Kidney (tissue), 13 donors: ENCODE measurements at regions not wholly inside any gene's neighbourhood (a gene's known extent, or its start where the extent isn't known, plus 50 kb on each side); places are given as distances from the start of the nearest gene placed in this dataset.

Experiments
- DNase-seq, 5 donors: peaks; one replicate each; pipeline ENCODE4 v3.0.0-alpha.2; 2013 to 2020
- FAIRE-seq: peaks from 2 replicates; lab custom pipeline; 2012; peaks lifted over from hg19 to GRCh38; lab: Jason Lieb, UNC
- H3K27ac ChIP-seq, 2 donors: one replicate each; pipeline ENCODE4 v1.7.0; 2013; ENCODE audit warnings: low read depth in 2 of 2, low read length in 2 of 2, inconsistent platforms in 1 of 2
- H3K27me3 ChIP-seq: one replicate; pipeline ENCODE4 v1.7.1; 2013; ENCODE audit warnings: low read length, inconsistent platforms; ENCODE audit not compliant: control insufficient read depth, insufficient read depth
- H3K36me3 ChIP-seq, 3 donors: one replicate each; pipeline versions ENCODE4 v1.7.0 to v1.7.1; 2013; ENCODE audit warnings: low read length in 3 of 3, control low read depth in 1 of 3, inconsistent platforms in 1 of 3; ENCODE audit not compliant: insufficient read depth in 3 of 3, control insufficient read depth in 2 of 3
- H3K4me1 ChIP-seq, 3 donors: one replicate each; pipeline versions ENCODE4 v1.7.0 to v1.7.1; 2013; ENCODE audit warnings: low read length in 3 of 3, inconsistent platforms in 1 of 3, low read depth in 1 of 3; ENCODE audit not compliant: control insufficient read depth in 2 of 3, insufficient read depth in 2 of 3
- H3K4me3 ChIP-seq, 3 donors: one replicate each; pipeline versions ENCODE4 v1.7.0 to v1.8.1; 2013; ENCODE audit warnings: low read length in 3 of 3, control low read depth in 1 of 3, inconsistent platforms in 1 of 3
- H3K9ac ChIP-seq, 3 donors: one replicate each; pipeline versions ENCODE4 v1.7.0 to v1.7.1; 2013; ENCODE audit warnings: low read length in 3 of 3, control low read depth in 1 of 3, inconsistent platforms in 1 of 3
- H3K9me3 ChIP-seq, 3 donors: one replicate each; pipeline versions ENCODE4 v1.7.0 to v1.7.1; 2013; ENCODE audit warnings: low read length in 3 of 3, control low read depth in 1 of 3, inconsistent platforms in 1 of 3; ENCODE audit not compliant: control insufficient read depth in 2 of 3, insufficient read depth in 1 of 3
- CTCF ChIP-seq: IDR thresholded peaks from 3 replicates; pipeline ENCODE4 v1.5.1; 2012; ENCODE audit warnings: mild to moderate bottlenecking, moderate library complexity, borderline replicate concordance; ENCODE audit not compliant: insufficient read depth; ENCODE audit errors: extremely low read depth
- intact Hi-C: fragments of 100-400 bp; cut with DNase I; formaldehyde crosslinking; loops from one replicate; pipeline ENCODE4 v1.11.1; 2022
- donor health status: control.
- donor health status: control.
- donor health status: control.
- donor health status: control.
- donor health status: control.
- donor health status: DM: yes; HTN: yes; CAD: no.
- donor health status: Normal renal cell carcinoma (clear cell type).

GRCh38 chr13:99746637-99747402, 224.7 kb downstream of the ZIC5 start:
- peak in 2 of 5 donors; percentile 41 to 53 for DNase-seq
- Histone ChIP-seq H3K36me3 (no peaks in the 10 kb centered on the region), H3K9me3 (peaks cover 0 to 1% (median 0%) of the 10 kb centered on the region in 3 donors), H3K27ac (no peak overlapping the region), H3K9ac (no peak overlapping the region), H3K4me3 (no peak overlapping the region), H3K27me3 (no peaks in the 10 kb centered on the region), H3K4me1 (peaks cover 0 to 4% (median 0%) of the 10 kb centered on the region in 3 donors)
- intact Hi-C loops = no loop called here
- TF ChIP-seq CTCF = no peak
- FAIRE-seq = no peak

GRCh38 chr13:99743094-99743493, 228.5 kb downstream of the ZIC5 start:
- TF ChIP-seq CTCF = no peak
- FAIRE-seq = no peak

GRCh38 chr13:99741960-99742359, 229.6 kb downstream of the ZIC5 start:
- no peak overlapping the region for H3K4me3 ChIP-seq
- no peak for DNase-seq
- no peaks in the 10 kb centered on the region for H3K27me3 ChIP-seq
- H3K9me3 ChIP-seq = no peaks in the 10 kb centered on the region
- TF ChIP-seq CTCF = no peak
- H3K36me3 ChIP-seq = no peaks in the 10 kb centered on the region
- H3K9ac ChIP-seq = no peak overlapping the region
- H3K27ac ChIP-seq = no peak overlapping the region
- no peak for FAIRE-seq
- intact Hi-C loops = no loop called here
- H3K4me1 ChIP-seq = peaks cover 0 to 4% (median 0%) of the 10 kb centered on the region in 3 donors

More at GRCh38 chr13:99743094-99743493, 228.5 kb downstream of the ZIC5 start:
- H3K36me3 ChIP-seq = no peaks in the 10 kb centered on the region
- peaks cover 0 to 4% (median 0%) of the 10 kb centered on the region in 3 donors for H3K4me1 ChIP-seq
- no peak overlapping the region for H3K9ac ChIP-seq
- H3K4me3 ChIP-seq = no peak overlapping the region
- DNase-seq = no peak
- H3K27me3 ChIP-seq = no peaks in the 10 kb centered on the region
- no peak overlapping the region for H3K27ac ChIP-seq
- intact Hi-C loops = no loop called here
- H3K9me3 ChIP-seq = no peaks in the 10 kb centered on the region
